Astrocyte (in vitro differentiated cells and primary cell): ENCODE measurements at regions not wholly inside any gene's neighbourhood (a gene's known extent, or its start where the extent isn't known, plus 50 kb on each side); places are given as distances from the start of the nearest gene placed in this dataset.

Source experiments
- DNase-seq: peaks from one replicate; pipeline ENCODE4 v3.0.0-alpha.2; 2010; ENCODE audit warnings: low read depth
- FAIRE-seq: peaks from 2 replicates; lab custom pipeline; 2011; peaks lifted over from hg19 to GRCh38; lab: Jason Lieb, UNC
- H2AFZ ChIP-seq: 2 replicates; pipeline ENCODE4 v1.6.0; 2012; ENCODE audit warnings: low read depth, low read length, inconsistent platforms
- H3K27ac ChIP-seq: 2 replicates; pipeline ENCODE4 v1.5.1; 2011; ENCODE audit warnings: low read depth, low read length, inconsistent platforms
- H3K27me3 ChIP-seq: 2 replicates; pipeline ENCODE4 v1.6.0; 2011; ENCODE audit warnings: low read length, inconsistent platforms; ENCODE audit not compliant: insufficient read depth
- H3K36me3 ChIP-seq: 2 replicates; pipeline ENCODE4 v1.5.1; 2011; ENCODE audit warnings: low read length, inconsistent platforms; ENCODE audit not compliant: insufficient read depth
- H3K4me1 ChIP-seq: 2 replicates; pipeline ENCODE4 v1.5.1; 2011; ENCODE audit warnings: low read length, inconsistent platforms; ENCODE audit not compliant: insufficient read depth
- H3K4me2 ChIP-seq: 2 replicates; pipeline ENCODE4 v1.6.0; 2012; ENCODE audit warnings: low read length, inconsistent platforms
- H3K4me3 ChIP-seq: 2 replicates; pipeline ENCODE4 v1.5.1; 2011; ENCODE audit warnings: low read depth, mild to moderate bottlenecking, low read length, inconsistent platforms; ENCODE audit not compliant: insufficient read depth
- H3K79me2 ChIP-seq: 2 replicates; pipeline ENCODE4 v1.6.0; 2012; ENCODE audit warnings: mild to moderate bottlenecking, low read length, inconsistent platforms; ENCODE audit not compliant: insufficient read depth
- H3K9ac ChIP-seq: 2 replicates; pipeline ENCODE4 v1.6.0; 2012; ENCODE audit warnings: mild to moderate bottlenecking, low read length, inconsistent platforms
- H3K9me3 ChIP-seq: 2 replicates; pipeline ENCODE4 v1.5.1; 2012; ENCODE audit warnings: low read depth, mild to moderate bottlenecking, low read length, inconsistent platforms; ENCODE audit not compliant: insufficient read depth
- H4K20me1 ChIP-seq: 2 replicates; pipeline ENCODE4 v1.6.0; 2012; ENCODE audit warnings: low read length, inconsistent platforms; ENCODE audit not compliant: insufficient read depth
- H3K27ac Mint-ChIP-seq: one replicate; pipeline ENCODE4 v1.8.0; 2021; ENCODE audit warnings: mild to moderate bottlenecking, mixed read lengths; ENCODE audit not compliant: unreplicated experiment
- H3K27me3 Mint-ChIP-seq: one replicate; pipeline ENCODE4 v1.8.0; 2021; ENCODE audit warnings: low read depth, mixed read lengths; ENCODE audit not compliant: unreplicated experiment
- H3K36me3 Mint-ChIP-seq: one replicate; pipeline ENCODE4 v1.8.0; 2021; ENCODE audit warnings: low read depth, mixed read lengths; ENCODE audit not compliant: unreplicated experiment
- H3K4me1 Mint-ChIP-seq: one replicate; pipeline ENCODE4 v1.8.0; 2021; ENCODE audit warnings: low read depth, mixed read lengths; ENCODE audit not compliant: unreplicated experiment
- H3K4me3 Mint-ChIP-seq: one replicate; pipeline ENCODE4 v1.8.0; 2021; ENCODE audit warnings: mild to moderate bottlenecking, moderate library complexity, mixed read lengths; ENCODE audit not compliant: unreplicated experiment
- H3K9me3 Mint-ChIP-seq: one replicate; pipeline ENCODE4 v1.8.0; 2021; ENCODE audit warnings: mild to moderate bottlenecking, mixed read lengths; ENCODE audit not compliant: unreplicated experiment
- EZH2 ChIP-seq: IDR thresholded peaks from 2 replicates; pipeline ENCODE4 v1.6.1; 2012; ENCODE audit warnings: mild to moderate bottlenecking, low read length, inconsistent platforms; ENCODE audit not compliant: insufficient read depth
- TF ChIP-seq, protein P1 (sequence below): IDR thresholded peaks from 2 replicates; pipeline ENCODE4 v1.5.1; 2011; ENCODE audit warnings: low read depth, mild to moderate bottlenecking, inconsistent platforms, low read length, moderate library complexity; ENCODE audit not compliant: insufficient read depth

GRCh38 chr5:122258840-122259239 is 53.2 kb upstream of the SNCAIP start:
- H3K9ac ChIP-seq, result no peak overlapping the region
- no peaks in the 10 kb centered on the region for H4K20me1 ChIP-seq
- H3K27ac ChIP-seq, result no peak overlapping the region
- H3K4me2 ChIP-seq, result no peak overlapping the region
- H3K9me3 Mint-ChIP-seq, result peaks cover 22% of the 10 kb centered on the region
- no peak overlapping the region for H2AFZ ChIP-seq
- no peak overlapping the region for H3K27ac Mint-ChIP-seq
- H3K4me1 Mint-ChIP-seq, result peaks cover 35% of the 10 kb centered on the region
- H3K4me3 ChIP-seq, result no peak overlapping the region
- no peaks in the 10 kb centered on the region for H3K36me3 ChIP-seq
- no peaks in the 10 kb centered on the region for H3K79me2 ChIP-seq
- no peak for FAIRE-seq
- peaks cover 2% of the 10 kb centered on the region for H3K36me3 Mint-ChIP-seq
- DNase-seq, result no peak
- TF ChIP-seq EZH2, result no peak
- TF ChIP-seq, protein P1, sequence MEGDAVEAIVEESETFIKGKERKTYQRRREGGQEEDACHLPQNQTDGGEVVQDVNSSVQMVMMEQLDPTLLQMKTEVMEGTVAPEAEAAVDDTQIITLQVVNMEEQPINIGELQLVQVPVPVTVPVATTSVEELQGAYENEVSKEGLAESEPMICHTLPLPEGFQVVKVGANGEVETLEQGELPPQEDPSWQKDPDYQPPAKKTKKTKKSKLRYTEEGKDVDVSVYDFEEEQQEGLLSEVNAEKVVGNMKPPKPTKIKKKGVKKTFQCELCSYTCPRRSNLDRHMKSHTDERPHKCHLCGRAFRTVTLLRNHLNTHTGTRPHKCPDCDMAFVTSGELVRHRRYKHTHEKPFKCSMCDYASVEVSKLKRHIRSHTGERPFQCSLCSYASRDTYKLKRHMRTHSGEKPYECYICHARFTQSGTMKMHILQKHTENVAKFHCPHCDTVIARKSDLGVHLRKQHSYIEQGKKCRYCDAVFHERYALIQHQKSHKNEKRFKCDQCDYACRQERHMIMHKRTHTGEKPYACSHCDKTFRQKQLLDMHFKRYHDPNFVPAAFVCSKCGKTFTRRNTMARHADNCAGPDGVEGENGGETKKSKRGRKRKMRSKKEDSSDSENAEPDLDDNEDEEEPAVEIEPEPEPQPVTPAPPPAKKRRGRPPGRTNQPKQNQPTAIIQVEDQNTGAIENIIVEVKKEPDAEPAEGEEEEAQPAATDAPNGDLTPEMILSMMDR, result no peak
- no peaks in the 10 kb centered on the region for H3K27me3 Mint-ChIP-seq
- no peaks in the 10 kb centered on the region for H3K9me3 ChIP-seq
- H3K4me1 ChIP-seq, result peaks cover 23% of the 10 kb centered on the region
- no peaks in the 10 kb centered on the region for H3K27me3 ChIP-seq
- H3K4me3 Mint-ChIP-seq, result no peak overlapping the region

DNA sequence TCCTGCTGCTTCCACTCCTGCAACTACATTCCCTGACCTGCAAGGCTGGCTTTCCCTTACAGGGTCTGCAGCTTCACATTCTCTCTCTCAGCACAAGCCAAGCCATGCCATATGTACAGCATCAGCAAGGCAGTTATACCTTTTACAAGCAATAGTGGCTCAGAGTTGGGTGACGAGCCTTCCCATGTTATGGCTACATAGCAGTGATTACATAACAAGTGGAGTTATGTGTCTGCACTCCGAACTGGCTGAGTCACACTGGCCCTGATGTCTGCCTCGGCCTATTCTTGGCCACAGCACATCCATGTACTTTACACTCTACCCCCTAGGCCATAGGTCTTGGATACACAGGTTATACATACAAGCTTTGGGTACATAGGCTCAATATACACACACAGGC is 52.0 kb upstream of the SNCAIP start:
- peak overlapping the region; percentile 24 for H3K9ac ChIP-seq
- no peaks in the 10 kb centered on the region for H3K27me3 Mint-ChIP-seq
- peaks cover 2% of the 10 kb centered on the region for H3K36me3 Mint-ChIP-seq
- peak overlapping the region; percentile 57 for H3K27ac ChIP-seq
- H3K4me3 Mint-ChIP-seq, result no peak overlapping the region
- peak; percentile 90 for FAIRE-seq
- H3K9me3 Mint-ChIP-seq, result peaks cover 19% of the 10 kb centered on the region
- no peaks in the 10 kb centered on the region for H3K36me3 ChIP-seq
- no peaks in the 10 kb centered on the region for H3K9me3 ChIP-seq
- no peak for TF ChIP-seq EZH2
- TF ChIP-seq, protein P1, result no peak
- no peaks in the 10 kb centered on the region for H4K20me1 ChIP-seq
- H3K27ac Mint-ChIP-seq, result peak overlapping the region; percentile 70
- peaks cover 25% of the 10 kb centered on the region for H3K4me1 ChIP-seq
- no peaks in the 10 kb centered on the region for H3K27me3 ChIP-seq
- no peaks in the 10 kb centered on the region for H3K79me2 ChIP-seq
- peak; percentile 84 for DNase-seq
- no peak overlapping the region for H3K4me3 ChIP-seq
- peaks cover 36% of the 10 kb centered on the region for H3K4me1 Mint-ChIP-seq
- H2AFZ ChIP-seq, result peak overlapping the region; percentile 43
- H3K4me2 ChIP-seq, result peak overlapping the region; percentile 33

- Histone ChIP-seq H4K20me1 (no peaks in the 10 kb centered on the region), H3K9ac (peak overlapping the region; percentile 51), H3K4me2 (peak overlapping the region; percentile 49), H3K79me2 (no peaks in the 10 kb centered on the region), H3K36me3 (no peaks in the 10 kb centered on the region), H3K4me1 (peaks cover 25% of the 10 kb centered on the region), H3K27ac (peak overlapping the region; percentile 77), H2AFZ (peak overlapping the region; percentile 3), H3K27me3 (no peaks in the 10 kb centered on the region), H3K9me3 (no peaks in the 10 kb centered on the region), H3K4me3 (no peak overlapping the region)
- DNase-seq (peak; percentile 14), FAIRE-seq (peak; percentile 73)
- peaks cover 2% of the 10 kb centered on the region for H3K36me3 Mint-ChIP-seq
- H3K27ac Mint-ChIP-seq, result peak overlapping the region; percentile 87
- H3K4me1 Mint-ChIP-seq, result peaks cover 36% of the 10 kb centered on the region
- peaks cover 9% of the 10 kb centered on the region for H3K9me3 Mint-ChIP-seq
- H3K27me3 Mint-ChIP-seq, result no peaks in the 10 kb centered on the region
- TF ChIP-seq, protein P1, result no peak
- TF ChIP-seq EZH2, result no peak
- no peak overlapping the region for H3K4me3 Mint-ChIP-seq
Observed at GRCh38 chr5:122262103-122262502, 49.9 kb upstream of the SNCAIP start.
